ENCODE measurements at regions not wholly inside any gene's neighbourhood (a gene's known extent, or its start where the extent isn't known, plus 50 kb on each side); places are given as distances from the start of the nearest gene placed in this dataset.

DNA sequence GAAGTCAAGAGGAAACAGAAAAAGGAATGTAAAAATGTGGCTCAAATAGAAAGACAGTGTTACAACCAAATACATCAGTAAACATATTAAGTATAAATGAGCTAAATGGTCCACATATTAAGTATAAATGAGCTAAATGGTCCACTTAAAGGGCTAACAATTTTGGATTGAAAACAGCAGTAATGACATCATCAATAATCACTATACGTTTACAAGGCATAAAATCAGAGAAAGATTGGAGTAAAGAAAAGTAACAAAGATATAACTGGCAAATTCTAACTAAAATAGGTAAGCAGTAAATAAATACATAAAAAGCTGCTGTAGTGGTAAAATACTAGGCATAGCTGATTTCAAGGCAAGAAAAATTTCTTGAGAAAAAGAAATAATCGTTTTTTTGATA is 1298.4 kb upstream of the CELF2 start:
- FAIRE-seq (no peak), DNase-seq (ENCODE audit: low read depth, low spot score) (no peak)
- Histone ChIP-seq H3K36me3 (ENCODE audit: control insufficient read depth in 2 of 2, extremely low read depth in 1 of 2, insufficient read depth in 2 of 2, low read length in 2 of 2) (no peaks in the 10 kb centered on the region), H3K27ac (ENCODE audit: control insufficient read depth, insufficient read depth, low read length) (no peak overlapping the region), H3K9ac (ENCODE audit: control insufficient read depth, extremely low read depth, insufficient read depth, low read length) (no peak overlapping the region), H3K9me3 (ENCODE audit: control insufficient read depth, low read depth, low read length) (no peaks in the 10 kb centered on the region), H3K4me1 (ENCODE audit: control insufficient read depth, extremely low read depth, insufficient read depth, low read length) (no peaks in the 10 kb centered on the region), H3K4me2 (ENCODE audit: control insufficient read depth, extremely low read depth, insufficient read depth, low read depth, low read length) (no peak overlapping the region), H4K20me1 (ENCODE audit: control insufficient read depth, extremely low read depth, insufficient read depth, low read length) (no peaks in the 10 kb centered on the region), H3K79me2 (ENCODE audit: control insufficient read depth, insufficient read depth, low read length) (no peaks in the 10 kb centered on the region), H3K27me3 (ENCODE audit: control insufficient read depth, extremely low read depth, insufficient read depth, low read length) (no peaks in the 10 kb centered on the region), H2AFZ (ENCODE audit: control insufficient read depth, low read length) (no peak overlapping the region), H3K9me1 (ENCODE audit: control insufficient read depth, extremely low read depth, insufficient read depth, low read length) (no peaks in the 10 kb centered on the region), H3K4me3 (ENCODE audit: control insufficient read depth in 2 of 3, extremely low read depth in 1 of 3, insufficient read depth in 2 of 3, low read depth in 1 of 3, low read length in 3 of 3) (no peak overlapping the region)
- TF ChIP-seq, protein P1, sequence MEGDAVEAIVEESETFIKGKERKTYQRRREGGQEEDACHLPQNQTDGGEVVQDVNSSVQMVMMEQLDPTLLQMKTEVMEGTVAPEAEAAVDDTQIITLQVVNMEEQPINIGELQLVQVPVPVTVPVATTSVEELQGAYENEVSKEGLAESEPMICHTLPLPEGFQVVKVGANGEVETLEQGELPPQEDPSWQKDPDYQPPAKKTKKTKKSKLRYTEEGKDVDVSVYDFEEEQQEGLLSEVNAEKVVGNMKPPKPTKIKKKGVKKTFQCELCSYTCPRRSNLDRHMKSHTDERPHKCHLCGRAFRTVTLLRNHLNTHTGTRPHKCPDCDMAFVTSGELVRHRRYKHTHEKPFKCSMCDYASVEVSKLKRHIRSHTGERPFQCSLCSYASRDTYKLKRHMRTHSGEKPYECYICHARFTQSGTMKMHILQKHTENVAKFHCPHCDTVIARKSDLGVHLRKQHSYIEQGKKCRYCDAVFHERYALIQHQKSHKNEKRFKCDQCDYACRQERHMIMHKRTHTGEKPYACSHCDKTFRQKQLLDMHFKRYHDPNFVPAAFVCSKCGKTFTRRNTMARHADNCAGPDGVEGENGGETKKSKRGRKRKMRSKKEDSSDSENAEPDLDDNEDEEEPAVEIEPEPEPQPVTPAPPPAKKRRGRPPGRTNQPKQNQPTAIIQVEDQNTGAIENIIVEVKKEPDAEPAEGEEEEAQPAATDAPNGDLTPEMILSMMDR (optimal IDR thresholded peaks at IDR 0.05 in 1 of 3, IDR thresholded peaks at IDR 0.05 in 1 of 3, conservative IDR thresholded peaks at IDR 0.05 in 1 of 3; ENCODE audit: extremely low read depth in 1 of 3, insufficient read depth in 2 of 3, low read length in 3 of 3), result no peak
- no peak for TF ChIP-seq EZH2 (IDR thresholded peaks at IDR 0.05; ENCODE audit: low read length)
- dilution Hi-C loops (cut with MboI; ENCODE audit: extremely low pct_ligation_motif_present, low sequenced_read_pairs), result no loop called here

DNA sequence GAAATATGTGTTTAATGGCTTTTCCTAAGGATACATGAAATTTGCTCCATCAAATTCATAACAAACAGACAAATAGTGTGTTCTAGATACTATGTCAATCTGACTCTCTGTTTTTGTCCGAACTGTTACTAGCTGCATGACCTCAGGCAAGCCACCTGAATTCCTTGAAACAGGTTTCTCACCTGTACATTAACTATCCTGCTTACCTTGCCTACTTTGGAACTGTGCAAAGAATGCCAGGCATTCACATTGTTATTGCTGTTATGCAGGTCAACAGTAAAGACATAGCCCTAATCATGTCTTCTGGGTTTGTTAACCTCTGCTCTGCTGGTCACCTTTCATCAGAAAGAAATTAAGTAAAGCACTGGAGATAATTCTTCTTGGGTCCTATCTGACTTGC is 1283.9 kb upstream of the CELF2 start:
- H3K27ac ChIP-seq (ENCODE audit: control insufficient read depth, insufficient read depth, low read length), result no peak overlapping the region
- H4K20me1 ChIP-seq (ENCODE audit: control insufficient read depth, extremely low read depth, insufficient read depth, low read length), result no peaks in the 10 kb centered on the region
- no peaks in the 10 kb centered on the region for H3K9me3 ChIP-seq (ENCODE audit: control insufficient read depth, low read depth, low read length)
- no peaks in the 10 kb centered on the region for H3K79me2 ChIP-seq (ENCODE audit: control insufficient read depth, insufficient read depth, low read length)
- H3K4me1 ChIP-seq (ENCODE audit: control insufficient read depth, extremely low read depth, insufficient read depth, low read length), result no peaks in the 10 kb centered on the region
- no peak for DNase-seq (ENCODE audit: low read depth, low spot score)
- no peak overlapping the region for H3K9ac ChIP-seq (ENCODE audit: control insufficient read depth, extremely low read depth, insufficient read depth, low read length)
- dilution Hi-C loops (cut with MboI; ENCODE audit: extremely low pct_ligation_motif_present, low sequenced_read_pairs), result no loop called here
- no peaks in the 10 kb centered on the region for H3K36me3 ChIP-seq (ENCODE audit: control insufficient read depth in 2 of 2, extremely low read depth in 1 of 2, insufficient read depth in 2 of 2, low read length in 2 of 2)
- no peak overlapping the region for H3K4me3 ChIP-seq (ENCODE audit: control insufficient read depth in 2 of 3, extremely low read depth in 1 of 3, insufficient read depth in 2 of 3, low read depth in 1 of 3, low read length in 3 of 3)
- no peaks in the 10 kb centered on the region for H3K27me3 ChIP-seq (ENCODE audit: control insufficient read depth, extremely low read depth, insufficient read depth, low read length)
- H3K9me1 ChIP-seq (ENCODE audit: control insufficient read depth, extremely low read depth, insufficient read depth, low read length), result no peaks in the 10 kb centered on the region
- FAIRE-seq, result no peak
- no peak overlapping the region for H2AFZ ChIP-seq (ENCODE audit: control insufficient read depth, low read length)
- no peak overlapping the region for H3K4me2 ChIP-seq (ENCODE audit: control insufficient read depth, extremely low read depth, insufficient read depth, low read depth, low read length)
- TF ChIP-seq EZH2 (IDR thresholded peaks at IDR 0.05; ENCODE audit: low read length), result no peak
- TF ChIP-seq, protein P1 (optimal IDR thresholded peaks at IDR 0.05 in 1 of 3, IDR thresholded peaks at IDR 0.05 in 1 of 3, conservative IDR thresholded peaks at IDR 0.05 in 1 of 3; ENCODE audit: extremely low read depth in 1 of 3, insufficient read depth in 2 of 3, low read length in 3 of 3), result no peak
